HepG2 (cell line): ENCODE measurements at regions not wholly inside any gene's neighbourhood (a gene's known extent, or its start where the extent isn't known, plus 50 kb on each side); places are given as distances from the start of the nearest gene placed in this dataset.

Experiments
- ATAC-seq: fragments of 200-7000 bp; cut with Tn5 transposase; 3 replicates; pipeline ENCODE4 v1.9.1; 2020; ENCODE audit warnings: mild to moderate bottlenecking, moderate library complexity
- BruUV-seq: library from RNA; stranded (reverse); fragments of 400-500 nt; replicated peaks from 2 replicates; lab custom pipeline; 2021; lab: Mats Ljungman, UMichigan
- CTCF ChIA-PET: fragments of 300-600 bp; formaldehyde crosslinking; extraction: SDS; loops from one replicate; lab custom pipeline; 2021; ENCODE audit warnings: low total read pairs, inconsistent platforms, low intra/inter-chr PET ratio; lab: Yijun Ruan, JAX
- POLR2A ChIA-PET: fragments of 350-600 bp; sonication (Branson Sonifier 250); formaldehyde crosslinking; loops from one replicate; lab custom pipeline; 2020; ENCODE audit warnings: antibody characterized with exemption, inconsistent platforms; lab: Yijun Ruan, JAX
- DNase-seq: peaks from one replicate; pipeline ENCODE4 v3.0.0-alpha.2; 2015; ENCODE audit warnings: low spot score
- FAIRE-seq: peaks from 3 replicates; lab custom pipeline; 2011; peaks lifted over from hg19 to GRCh38; lab: Jason Lieb, UNC
- H2AFZ ChIP-seq: one replicate; pipeline ENCODE4 v1.6.1; 2011; ENCODE audit warnings: low read length, inconsistent platforms
- H3K27ac ChIP-seq: fragments of 300-600 bp; 3 replicates; pipeline ENCODE4 v1.8.0; 2011; ENCODE audit warnings: mixed run types, mild to moderate bottlenecking, mixed read lengths, low read length, inconsistent platforms; ENCODE audit not compliant: insufficient read depth; ENCODE audit errors: extremely low read length
- H3K27me3 ChIP-seq, 2 experiments: fragments of 200-600 bp in 1 of 2; 2 replicates in 1 of 2; 3 replicates in 1 of 2; pipeline versions ENCODE4 v1.6.0 to v1.8.0; 2011; ENCODE audit warnings: low read length in 2 of 2, mild to moderate bottlenecking in 2 of 2, moderate library complexity in 2 of 2, inconsistent platforms in 1 of 2; ENCODE audit not compliant: insufficient read depth in 2 of 2, control insufficient read depth in 1 of 2
- H3K36me3 ChIP-seq, 2 experiments: fragments of 200-600 bp in 1 of 2; replicated peaks in 1 of 2; 2 replicates in 1 of 2; 3 replicates in 1 of 2; pipeline versions ENCODE4 v1.5.1 to v1.8.0; 2011; ENCODE audit warnings: low read length in 2 of 2, inconsistent platforms in 1 of 2; ENCODE audit not compliant: insufficient read depth in 2 of 2, control insufficient read depth in 1 of 2
- H3K4me1 ChIP-seq: 2 replicates; pipeline ENCODE4 v1.5.1; 2012; ENCODE audit warnings: low read length, inconsistent platforms; ENCODE audit not compliant: insufficient read depth
- H3K4me2 ChIP-seq: 2 replicates; pipeline ENCODE4 v1.6.0; 2011; ENCODE audit warnings: low read depth, low read length, inconsistent platforms
- H3K4me3 ChIP-seq, 3 experiments: fragments of 200-600 bp in 1 of 3; sonication (generic), shearing (Covaris generic) in 1 of 3; replicated peaks in 1 of 3; 2 replicates each; pipeline ENCODE4 v1.5.1; 2011 to 2016; ENCODE audit warnings: low read length in 3 of 3, inconsistent platforms in 2 of 3, low read depth in 2 of 3, mild to moderate bottlenecking in 2 of 3, control low read depth in 1 of 3, mixed read lengths in 1 of 3; ENCODE audit not compliant: insufficient read depth in 1 of 3
- H3K79me2 ChIP-seq: one replicate; pipeline ENCODE4 v1.6.1; 2011; ENCODE audit warnings: low read length, inconsistent platforms; ENCODE audit not compliant: insufficient read depth
- H3K9ac ChIP-seq: 2 replicates; pipeline ENCODE4 v1.6.0; 2011; ENCODE audit warnings: mild to moderate bottlenecking, low read depth, low read length, inconsistent platforms; ENCODE audit not compliant: insufficient read depth
- H3K9me3 ChIP-seq: 2 replicates; pipeline ENCODE4 v1.5.1; 2012; ENCODE audit warnings: mild to moderate bottlenecking, low read length
- H4K20me1 ChIP-seq: 2 replicates; pipeline ENCODE4 v1.6.0; 2011; ENCODE audit warnings: inconsistent platforms, mild to moderate bottlenecking, low read length, moderate library complexity; ENCODE audit not compliant: insufficient read depth
- GMEB1 ChIP-seq: sonication (generic); formaldehyde crosslinking; IDR thresholded peaks from 2 replicates; pipeline ENCODE4 v1.5.1; 2020; ENCODE audit warnings: missing genetic modification reagents, mild to moderate bottlenecking, borderline replicate concordance
- PCBP2 ChIP-seq: fragments of 200-400 bp; formaldehyde crosslinking; optimal IDR thresholded peaks from 2 replicates; pipeline ENCODE3; 2018; ENCODE audit warnings: low read length, low read depth; ENCODE audit not compliant: poor library complexity, severe bottlenecking
- U2AF1 ChIP-seq: fragments of 200-400 bp; formaldehyde crosslinking; optimal IDR thresholded peaks from 2 replicates; pipeline ENCODE3; 2017; ENCODE audit warnings: mild to moderate bottlenecking, low read depth, low read length
- ZBTB20 ChIP-seq: sonication (generic); formaldehyde crosslinking; IDR thresholded peaks from 2 replicates; pipeline ENCODE4 v1.8.1; 2023; ENCODE audit warnings: missing genetic modification reagents, low read depth, mild to moderate bottlenecking, borderline replicate concordance
- ZHX1 ChIP-seq: sonication (generic); formaldehyde crosslinking; IDR thresholded peaks from 2 replicates; pipeline ENCODE4 v1.8.1; 2022; ENCODE audit warnings: low read depth, mild to moderate bottlenecking, missing genetic modification reagents
- ZNF407 ChIP-seq: sonication (generic); formaldehyde crosslinking; IDR thresholded peaks from one replicate; pipeline ENCODE4 v1.5.1; 2020; ENCODE audit warnings: mild to moderate bottlenecking, missing genetic modification reagents; ENCODE audit errors: not compliant biosample characterization
- WGBS: methylation state at CpG from one replicate; pipeline ENCODE4 v1.1.6; 2017; ENCODE audit warnings: low lambda C conversion rate; 5-methylcytosine and 5-hydroxymethylcytosine counted together
- in situ Hi-C: cut with HindIII; loops from 2 replicates; pipeline ENCODE4 v1.10.0; 2017; ENCODE audit warnings: low pct_unique_long_range_greater_than_20kb; ENCODE audit not compliant: extremely low pct_ligation_motif_present
- intact Hi-C: fragments of 100-400 bp; cut with micrococcal nuclease; formaldehyde crosslinking; loops from one replicate; pipeline ENCODE4 v1.10.0; 2022; ENCODE audit not compliant: unreplicated experiment

GRCh38 chr7:79921976-79922375 lies 212.7 kb upstream of the GNAI1 start:
- BruUV-seq: no TSS peak
- no peak for DNase-seq
- H2AFZ ChIP-seq: no peak overlapping the region
- no peaks in the 10 kb centered on the region for H3K79me2 ChIP-seq
- no peak for FAIRE-seq
- no peaks in the 10 kb centered on the region for H4K20me1 ChIP-seq
- no peaks in the 10 kb centered on the region for H3K9me3 ChIP-seq
- in situ Hi-C loops: no loop called here
- no peaks in the 10 kb centered on the region for H3K36me3 ChIP-seq
- ChIA-PET CTCF (no interaction called here), POLR2A (no interaction called here)
- H3K4me1 ChIP-seq: no peaks in the 10 kb centered on the region
- H3K4me2 ChIP-seq: no peak overlapping the region
- H3K4me3 ChIP-seq: no peak overlapping the region
- ATAC-seq: no peak
- WGBS: 41% methylated on average over 3 of the region's 5 CpGs
- H3K27me3 ChIP-seq: no peaks in the 10 kb centered on the region
- H3K9ac ChIP-seq: no peak overlapping the region
- TF ChIP-seq PCBP2: no peak
- no peak for TF ChIP-seq ZHX1 (CRISPR knock-in tag)
- no peak for TF ChIP-seq GMEB1
- no peak for TF ChIP-seq ZBTB20 (CRISPR knock-in tag)
- TF ChIP-seq ZNF407: no peak
- no peak for TF ChIP-seq U2AF1
- intact Hi-C loops: no loop called here
- H3K27ac ChIP-seq: no peak overlapping the region
